ENCODE measurements at regions not wholly inside any gene's neighbourhood (a gene's known extent, or its start where the extent isn't known, plus 50 kb on each side); places are given as distances from the start of the nearest gene placed in this dataset.

DNA sequence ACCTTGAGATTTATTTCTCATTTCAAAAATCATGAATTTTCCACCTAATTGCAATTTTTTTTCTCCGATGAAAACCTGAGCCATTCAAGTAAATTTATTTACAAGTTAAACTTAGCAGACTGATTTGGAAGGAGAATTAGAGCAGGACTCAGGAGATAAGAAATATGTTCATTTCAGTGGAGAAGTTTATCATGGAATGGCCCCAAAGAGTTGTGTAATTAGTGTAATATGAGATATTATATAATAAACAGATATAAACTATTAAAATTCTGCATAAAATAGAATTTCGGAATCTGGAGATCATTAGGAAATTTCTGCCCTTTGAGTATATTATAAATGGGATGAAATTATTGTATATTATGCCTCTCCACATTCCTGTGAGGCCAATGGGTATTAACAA, 596.8 kb downstream of the QKI start (continued):
- no peak for TF ChIP-seq TRIM28 (IDR thresholded peaks at IDR 0.05)
- TF ChIP-seq, protein P1, sequence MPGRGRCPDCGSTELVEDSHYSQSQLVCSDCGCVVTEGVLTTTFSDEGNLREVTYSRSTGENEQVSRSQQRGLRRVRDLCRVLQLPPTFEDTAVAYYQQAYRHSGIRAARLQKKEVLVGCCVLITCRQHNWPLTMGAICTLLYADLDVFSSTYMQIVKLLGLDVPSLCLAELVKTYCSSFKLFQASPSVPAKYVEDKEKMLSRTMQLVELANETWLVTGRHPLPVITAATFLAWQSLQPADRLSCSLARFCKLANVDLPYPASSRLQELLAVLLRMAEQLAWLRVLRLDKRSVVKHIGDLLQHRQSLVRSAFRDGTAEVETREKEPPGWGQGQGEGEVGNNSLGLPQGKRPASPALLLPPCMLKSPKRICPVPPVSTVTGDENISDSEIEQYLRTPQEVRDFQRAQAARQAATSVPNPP (IDR thresholded peaks at IDR 0.05; ENCODE audit: borderline replicate concordance, insufficient read depth, insufficient read length): no peak
- TF ChIP-seq, protein P2, sequence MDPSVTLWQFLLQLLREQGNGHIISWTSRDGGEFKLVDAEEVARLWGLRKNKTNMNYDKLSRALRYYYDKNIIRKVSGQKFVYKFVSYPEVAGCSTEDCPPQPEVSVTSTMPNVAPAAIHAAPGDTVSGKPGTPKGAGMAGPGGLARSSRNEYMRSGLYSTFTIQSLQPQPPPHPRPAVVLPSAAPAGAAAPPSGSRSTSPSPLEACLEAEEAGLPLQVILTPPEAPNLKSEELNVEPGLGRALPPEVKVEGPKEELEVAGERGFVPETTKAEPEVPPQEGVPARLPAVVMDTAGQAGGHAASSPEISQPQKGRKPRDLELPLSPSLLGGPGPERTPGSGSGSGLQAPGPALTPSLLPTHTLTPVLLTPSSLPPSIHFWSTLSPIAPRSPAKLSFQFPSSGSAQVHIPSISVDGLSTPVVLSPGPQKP (CRISPR knock-in tag; IDR thresholded peaks at IDR 0.05): no peak

DNA sequence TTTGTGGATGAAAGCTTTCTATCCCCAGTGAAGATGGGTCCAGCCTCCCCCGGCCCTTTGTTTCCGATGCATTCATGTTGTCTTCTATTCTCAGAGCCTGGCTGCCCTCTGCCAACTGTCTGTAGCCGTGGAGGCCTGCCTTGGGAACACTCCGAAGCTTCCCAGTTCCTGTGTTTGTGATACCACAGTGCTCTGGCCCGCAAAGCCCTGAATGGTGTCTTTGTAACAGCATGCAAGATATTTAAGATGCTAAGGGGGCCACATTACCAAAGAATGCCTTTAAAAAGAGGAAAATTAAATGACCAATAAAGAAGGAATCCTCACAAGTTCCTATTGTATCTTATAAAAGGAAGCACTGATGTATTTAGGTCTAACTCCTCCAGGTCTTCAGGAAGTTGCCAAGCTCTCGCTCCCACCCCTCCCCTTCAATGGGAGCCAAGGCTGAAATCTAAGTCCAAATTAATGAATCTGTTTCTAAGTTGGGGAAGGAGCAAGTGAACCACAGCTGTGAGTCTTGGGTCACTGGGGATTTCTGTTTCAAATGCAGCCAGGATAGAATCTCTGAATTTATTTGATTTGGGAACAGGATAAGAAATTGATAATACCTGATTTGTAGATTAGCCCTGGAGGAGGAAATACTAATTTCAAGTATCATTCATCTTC, 596.1 kb downstream of the QKI start:
- no peaks in the 10 kb centered on the region for H3K9me1 ChIP-seq (ENCODE audit: control insufficient read depth, insufficient read depth, low read length)
- FAIRE-seq (no peak), DNase-seq (ENCODE audit: extremely low read depth in 1 of 4, low spot score in 3 of 4) (no peak), ATAC-seq (no peak)
- no peaks in the 10 kb centered on the region for H3K9me3 ChIP-seq (replicated peaks; ENCODE audit: control insufficient read depth, insufficient read depth, low read depth, low read length)
- CTCF ChIA-PET (ENCODE audit: low intra/inter-chr PET ratio): no interaction called here
- no peaks in the 10 kb centered on the region for H3K79me2 ChIP-seq (ENCODE audit: control insufficient read depth, insufficient read depth, low read length)
- H2AFZ ChIP-seq (ENCODE audit: low read depth, low read length): no peak overlapping the region
- no peak overlapping the region for H3K4me3 ChIP-seq
- H3K36me3 ChIP-seq (ENCODE audit: control insufficient read depth, insufficient read depth, low read length): no peaks in the 10 kb centered on the region
- intact Hi-C loops (cut with micrococcal nuclease): no loop called here
- H3K9ac ChIP-seq (ENCODE audit: insufficient read depth in 1 of 2, low read depth in 2 of 2, low read length in 2 of 2): no peak overlapping the region
- H4K20me1 ChIP-seq (replicated peaks; ENCODE audit: control insufficient read depth, insufficient read depth, low read length): no peaks in the 10 kb centered on the region
- no TSS peak for BruUV-seq (replicated peaks)
- 0% methylated on average over 6 of the region's 6 CpGs for WGBS (ENCODE audit: insufficient coverage, low coverage, missing lambda C conversion rate)
- in situ Hi-C loops (cut with MboI): no loop called here
- H3K27me3 ChIP-seq (ENCODE audit: control insufficient read depth in 2 of 2, insufficient read depth in 2 of 2, low read length in 2 of 2): 0 out of 5 replicates have a peak, but pooled peaks cover 0 to 5% of the 10 kb centered on the region in 2 experiments
- H3K27ac ChIP-seq (ENCODE audit: extremely low read depth, low read depth, low read length): no peak overlapping the region
- POLR2A ChIA-PET: no interaction called here
- H3K4me2 ChIP-seq (ENCODE audit: insufficient read depth, low read length): no peak overlapping the region
- H3K4me1 ChIP-seq (replicated peaks in 1 of 2; ENCODE audit: control insufficient read depth in 2 of 2, insufficient read depth in 2 of 2, low read length in 2 of 2): no peaks in the 10 kb centered on the region
- TF ChIP-seq MXI1 (IDR thresholded peaks at IDR 0.05; ENCODE audit: low read depth, low read length) (no peak), ZNF282 (CRISPR knock-in tag; IDR thresholded peaks at IDR 0.05) (no peak), EGR1 (conservative IDR thresholded peaks at IDR 0.05) (no peak), TEAD4 (IDR thresholded peaks at IDR 0.05; ENCODE audit: low read length) (no peak), TEAD4 (CRISPR knock-in tag; IDR thresholded peaks at IDR 0.05; ENCODE audit: borderline replicate concordance) (no peak), MCM3 (IDR thresholded peaks at IDR 0.05) (no peak), CCNT2 (IDR thresholded peaks at IDR 0.05; ENCODE audit: borderline replicate concordance, extremely low read depth, insufficient read length, low read depth, low read length) (no peak)
- TF ChIP-seq, protein P3, sequence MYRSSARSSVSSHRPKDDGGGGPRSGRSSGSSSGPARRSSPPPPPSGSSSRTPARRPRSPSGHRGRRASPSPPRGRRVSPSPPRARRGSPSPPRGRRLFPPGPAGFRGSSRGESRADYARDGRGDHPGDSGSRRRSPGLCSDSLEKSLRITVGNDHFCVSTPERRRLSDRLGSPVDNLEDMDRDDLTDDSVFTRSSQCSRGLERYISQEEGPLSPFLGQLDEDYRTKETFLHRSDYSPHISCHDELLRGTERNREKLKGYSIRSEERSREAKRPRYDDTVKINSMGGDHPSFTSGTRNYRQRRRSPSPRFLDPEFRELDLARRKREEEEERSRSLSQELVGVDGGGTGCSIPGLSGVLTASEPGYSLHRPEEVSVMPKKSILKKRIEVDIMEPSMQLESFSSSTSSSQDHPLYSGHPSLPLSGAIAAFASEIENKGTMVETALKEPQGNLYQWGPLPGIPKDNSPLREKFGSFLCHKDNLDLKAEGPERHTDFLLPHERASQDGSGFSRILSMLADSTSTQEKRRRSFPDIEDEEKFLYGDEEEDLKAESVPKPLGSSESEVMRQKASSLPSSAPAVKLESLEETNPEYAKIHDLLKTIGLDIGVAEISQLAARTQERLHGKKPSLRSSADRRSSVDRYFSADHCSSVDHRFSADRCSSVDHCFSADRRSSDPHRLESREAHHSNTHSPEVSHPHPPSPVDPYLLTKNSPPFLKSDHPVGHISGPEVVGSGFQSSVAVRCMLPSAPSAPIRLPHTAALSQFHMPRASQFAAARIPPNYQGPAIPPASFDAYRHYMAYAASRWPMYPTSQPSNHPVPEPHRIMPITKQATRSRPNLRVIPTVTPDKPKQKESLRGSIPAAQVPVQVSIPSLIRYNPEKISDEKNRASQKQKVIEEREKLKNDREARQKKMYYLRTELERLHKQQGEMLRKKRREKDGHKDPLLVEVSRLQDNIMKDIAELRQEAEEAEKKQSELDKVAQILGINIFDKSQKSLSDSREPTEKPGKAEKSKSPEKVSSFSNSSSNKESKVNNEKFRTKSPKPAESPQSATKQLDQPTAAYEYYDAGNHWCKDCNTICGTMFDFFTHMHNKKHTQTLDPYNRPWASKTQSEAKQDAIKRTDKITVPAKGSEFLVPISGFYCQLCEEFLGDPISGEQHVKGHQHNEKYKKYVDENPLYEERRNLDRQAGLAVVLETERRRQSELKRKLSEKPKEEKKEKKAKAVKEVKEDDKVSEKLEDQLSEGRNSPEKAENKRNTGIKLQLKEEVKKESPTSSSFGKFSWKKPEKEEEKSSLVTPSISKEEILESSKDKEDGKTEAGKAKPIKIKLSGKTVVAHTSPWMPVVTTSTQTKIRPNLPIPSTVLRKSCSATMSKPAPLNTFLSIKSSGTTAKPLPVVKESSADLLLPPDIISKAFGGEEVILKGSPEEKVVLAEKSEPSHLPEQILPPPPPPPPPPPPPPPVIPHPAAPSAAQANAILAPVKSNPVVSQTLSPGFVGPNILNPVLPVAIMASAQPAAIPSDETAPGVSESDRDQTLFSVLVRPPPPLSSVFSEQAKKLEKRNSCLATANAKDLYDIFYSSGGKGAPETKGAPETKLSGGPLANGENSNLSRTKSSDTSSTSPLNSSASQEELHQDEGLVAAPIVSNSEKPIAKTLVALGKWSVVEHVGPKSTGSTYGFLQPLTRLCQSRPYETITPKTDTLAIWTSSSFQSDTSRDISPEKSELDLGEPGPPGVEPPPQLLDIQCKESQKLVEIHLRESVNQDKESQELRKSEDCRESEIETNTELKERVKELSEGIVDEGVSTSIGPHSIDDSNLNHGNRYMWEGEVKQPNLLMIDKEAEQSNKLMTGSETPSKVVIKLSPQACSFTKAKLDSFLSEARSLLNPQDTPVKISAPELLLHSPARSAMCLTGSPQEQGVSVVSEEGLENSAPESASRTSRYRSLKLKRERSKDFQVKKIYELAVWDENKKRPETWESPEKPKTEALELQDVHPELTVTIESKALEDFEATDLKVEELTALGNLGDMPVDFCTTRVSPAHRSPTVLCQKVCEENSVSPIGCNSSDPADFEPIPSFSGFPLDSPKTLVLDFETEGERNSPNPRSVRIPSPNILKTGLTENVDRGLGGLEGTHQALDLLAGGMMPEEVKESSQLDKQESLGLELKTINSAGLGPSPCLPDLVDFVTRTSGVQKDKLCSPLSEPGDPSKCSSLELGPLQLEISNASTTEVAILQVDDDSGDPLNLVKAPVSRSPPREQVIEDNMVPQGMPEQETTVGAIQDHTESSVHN (IDR thresholded peaks at IDR 0.05; ENCODE audit: borderline replicate concordance in 1 of 2, low read depth in 1 of 2): no peak

Measured in K562 (cell line).